HG03135 (cell line): ENCODE measurements at regions not wholly inside any gene's neighbourhood (a gene's known extent, or its start where the extent isn't known, plus 50 kb on each side); places are given as distances from the start of the nearest gene placed in this dataset.

Experiments
- ATAC-seq: cut with Tn5 transposase; IDR thresholded peaks from one replicate; pipeline ENCODE4 v1.9.1; 2021; ENCODE audit warnings: mild to moderate bottlenecking, moderate library complexity; ENCODE audit not compliant: unreplicated experiment

DNA sequence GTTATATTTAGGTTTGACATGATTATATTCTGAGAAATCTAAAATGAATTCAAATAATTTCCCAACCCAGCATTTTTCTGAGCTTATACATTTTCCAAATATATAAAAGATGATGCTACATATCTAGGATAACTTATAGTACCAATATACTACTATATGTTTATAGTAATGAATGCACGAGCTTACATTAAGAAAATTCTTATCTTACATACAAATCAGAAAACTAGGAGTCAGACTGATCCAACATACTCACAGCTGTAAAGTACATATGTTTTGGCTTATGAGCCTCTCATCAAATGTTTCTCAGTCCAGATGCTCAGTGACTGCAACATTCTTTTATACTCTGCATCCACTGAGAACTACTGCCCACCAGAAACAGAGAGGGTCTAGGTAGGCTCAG lies 491.3 kb upstream of the KLF12 start:
- no peak for ATAC-seq

- ATAC-seq = no peak
These were observed 489.6 kb upstream of the KLF12 start for GRCh38 chr13:74623761-74624160.

DNA sequence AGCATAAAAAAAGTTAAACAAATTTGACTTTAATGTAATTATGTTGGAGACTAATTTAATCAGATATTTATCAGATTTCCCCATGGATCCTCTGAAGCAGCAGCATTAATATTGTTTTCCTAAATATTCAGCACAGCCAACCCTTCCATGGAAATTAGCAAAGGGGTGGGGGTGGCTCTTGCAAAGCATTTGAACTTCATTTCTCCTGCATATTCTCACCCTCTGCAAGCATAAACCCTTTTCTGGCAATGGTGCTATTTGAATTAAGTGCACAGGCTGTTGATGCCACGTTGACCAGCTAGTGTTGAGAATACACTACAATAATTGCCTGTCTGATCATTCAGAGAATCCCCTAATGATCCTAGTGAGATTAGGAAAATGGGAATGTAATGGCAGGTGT lies 488.1 kb upstream of the KLF12 start:
- ATAC-seq = no peak

DNA sequence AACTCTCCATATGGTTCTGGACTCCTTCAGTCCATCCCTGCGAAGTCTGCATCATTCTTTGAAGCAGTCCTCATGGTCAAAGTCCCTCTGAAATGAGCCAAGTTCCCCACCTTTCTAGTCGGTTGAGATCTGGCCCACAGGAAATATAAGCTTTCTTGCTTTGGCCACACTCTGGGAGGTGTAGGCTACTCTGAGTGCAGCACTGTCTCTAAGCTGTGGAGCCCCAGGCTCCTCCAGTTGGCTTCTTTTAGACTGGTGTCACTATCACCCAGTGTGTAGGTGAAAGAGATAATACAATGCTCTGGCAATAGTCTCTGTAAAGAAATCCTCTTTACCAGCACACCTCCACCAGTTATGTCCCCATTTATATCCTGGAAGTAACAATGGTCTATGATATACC lies 486.5 kb upstream of the KLF12 start:
- no peak for ATAC-seq

DNA sequence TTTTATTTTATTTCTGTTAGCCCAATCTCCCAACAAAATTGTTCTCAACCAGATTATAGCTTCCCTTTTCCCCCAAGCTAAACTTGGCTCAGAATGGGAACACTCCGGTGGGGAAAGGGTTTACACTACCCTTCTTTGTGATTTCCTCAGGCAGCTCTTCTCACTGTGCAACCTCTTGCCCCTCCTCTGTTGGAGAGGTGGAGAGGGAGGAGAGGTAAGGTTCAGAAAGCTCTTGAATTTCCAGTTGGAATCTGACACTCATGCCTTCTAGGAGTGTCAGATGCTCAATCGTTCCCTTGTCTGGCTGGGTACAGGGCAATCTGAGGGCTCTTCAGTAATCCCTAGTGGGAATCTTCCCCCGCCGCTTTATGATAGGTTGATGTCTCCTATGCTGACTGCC lies 486.1 kb upstream of the KLF12 start:
- no peak for ATAC-seq

DNA sequence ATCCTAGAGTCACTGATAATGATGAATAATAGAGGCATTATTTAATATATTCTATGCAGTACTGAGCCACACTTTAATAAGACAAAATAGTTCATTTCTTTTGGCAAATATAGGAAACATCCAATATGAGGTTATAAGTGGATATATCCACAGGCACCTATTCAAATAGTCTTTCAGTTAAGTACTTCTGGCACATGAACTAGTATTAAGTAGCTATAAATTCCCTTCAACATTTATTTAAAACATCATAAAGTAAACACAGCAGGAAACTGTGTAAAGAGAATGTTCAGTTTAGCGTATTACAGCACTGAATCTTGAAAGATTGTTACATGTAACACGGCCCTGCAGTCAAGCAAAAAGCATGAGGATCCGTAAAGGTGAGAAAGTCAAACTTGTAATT lies 463.3 kb upstream of the KLF12 start:
- no peak for ATAC-seq

- no peak for ATAC-seq
These were observed 462.5 kb upstream of the KLF12 start for GRCh38 chr13:74596691-74597090.

DNA sequence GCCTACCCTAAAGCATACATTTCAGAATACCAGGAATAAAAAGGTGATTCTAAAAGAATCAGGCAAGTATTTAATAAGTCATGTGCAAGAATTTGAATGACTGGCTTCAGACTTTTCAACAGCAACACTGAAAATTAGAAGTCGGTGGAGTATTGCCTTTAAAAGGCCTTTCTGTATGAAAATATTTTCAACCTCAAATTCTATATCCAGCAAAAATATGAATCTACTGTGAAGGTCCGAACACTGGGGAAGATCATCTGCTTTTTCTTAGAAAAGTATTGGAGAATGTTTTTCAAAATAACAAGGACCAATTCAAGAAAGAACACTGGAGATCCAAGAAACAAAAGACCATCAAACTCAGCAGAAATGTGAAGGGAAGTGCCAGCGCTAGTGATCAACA lies 459.5 kb upstream of the KLF12 start:
- ATAC-seq = no peak

DNA sequence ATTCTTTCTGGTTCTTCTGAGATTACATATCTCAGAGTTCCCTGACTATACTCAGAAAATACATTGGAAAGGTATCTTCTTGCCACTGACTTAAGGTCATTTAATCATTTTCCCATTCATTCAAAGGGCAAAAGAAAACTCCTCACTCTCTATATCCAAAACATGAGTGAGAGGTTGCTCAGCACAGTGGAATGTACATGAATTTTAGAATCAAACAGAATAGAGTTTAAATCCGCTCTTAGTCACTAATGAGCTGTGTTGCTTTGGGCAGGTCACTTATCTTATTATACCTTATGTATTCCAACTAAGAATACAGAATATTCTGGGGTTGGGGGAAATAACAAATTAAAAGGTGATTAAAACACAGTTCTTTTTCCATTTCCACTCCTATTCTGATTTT lies 452.6 kb upstream of the KLF12 start:
- ATAC-seq = no peak

- no peak for ATAC-seq
These were observed 442.2 kb upstream of the KLF12 start for GRCh38 chr13:74576420-74576819.

- ATAC-seq = no peak
These were observed 441.5 kb upstream of the KLF12 start for GRCh38 chr13:74575729-74576125.

GRCh38 chr13:74574964-74575728 lies 440.9 kb upstream of the KLF12 start:
- ATAC-seq = no peak

DNA sequence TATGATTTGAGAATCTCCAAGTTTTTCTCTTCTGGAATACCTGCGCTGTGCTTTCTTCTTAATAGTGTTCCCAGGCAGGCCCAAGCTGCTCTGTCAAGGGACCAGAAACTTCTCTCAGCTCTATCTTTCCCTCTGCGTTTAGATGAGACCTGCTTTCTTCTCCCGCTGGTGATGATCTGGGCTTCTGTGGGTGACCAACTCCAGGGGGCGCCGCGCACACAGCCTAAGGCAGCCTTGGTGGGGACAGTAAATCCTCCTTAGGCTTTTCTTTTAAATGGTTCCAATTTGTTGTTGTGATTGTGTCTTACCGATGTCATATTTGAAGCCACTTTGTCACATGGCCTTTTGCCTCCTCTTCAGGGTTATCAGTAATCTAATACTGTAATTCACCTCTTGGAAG lies 439.4 kb upstream of the KLF12 start:
- ATAC-seq = no peak

DNA sequence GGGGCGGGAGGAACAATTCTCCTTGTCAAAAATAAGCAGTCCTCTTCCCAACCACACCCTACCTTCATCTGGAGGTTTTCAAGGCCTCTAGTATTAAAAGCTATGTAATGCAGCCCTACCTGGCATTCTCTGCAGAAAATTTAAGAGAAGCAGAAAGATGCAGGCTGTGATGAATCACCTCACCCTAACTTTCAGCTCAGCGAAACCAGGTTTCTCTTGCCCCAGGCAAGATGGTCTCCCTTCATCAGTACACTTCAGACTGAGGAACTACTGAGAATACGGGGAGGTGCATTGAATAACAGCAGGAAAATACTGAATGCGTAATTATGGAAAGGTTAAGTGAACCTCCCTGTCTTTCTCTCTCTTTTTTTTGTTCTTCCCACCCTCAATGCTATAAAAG lies 437.6 kb upstream of the KLF12 start:
- no peak for ATAC-seq

DNA sequence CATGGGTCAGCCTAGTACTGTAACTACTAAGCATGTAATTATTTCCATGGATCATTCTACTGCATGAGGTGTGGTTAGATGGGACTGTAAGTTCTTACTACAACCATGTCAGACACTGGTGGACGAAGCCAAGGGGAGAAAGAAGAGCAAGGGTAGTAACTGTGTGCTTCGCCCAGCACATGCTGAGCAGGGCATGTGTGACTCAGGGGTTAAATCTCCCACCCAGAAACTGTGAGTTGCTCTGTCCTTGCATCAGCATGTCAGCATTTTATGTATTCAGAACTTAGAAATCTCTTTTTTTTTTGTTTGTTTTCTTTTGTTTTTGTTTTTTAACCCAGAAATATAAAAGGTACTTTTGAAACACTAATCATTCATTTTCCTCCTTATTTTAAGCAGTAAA lies 436.6 kb upstream of the KLF12 start:
- no peak for ATAC-seq

DNA sequence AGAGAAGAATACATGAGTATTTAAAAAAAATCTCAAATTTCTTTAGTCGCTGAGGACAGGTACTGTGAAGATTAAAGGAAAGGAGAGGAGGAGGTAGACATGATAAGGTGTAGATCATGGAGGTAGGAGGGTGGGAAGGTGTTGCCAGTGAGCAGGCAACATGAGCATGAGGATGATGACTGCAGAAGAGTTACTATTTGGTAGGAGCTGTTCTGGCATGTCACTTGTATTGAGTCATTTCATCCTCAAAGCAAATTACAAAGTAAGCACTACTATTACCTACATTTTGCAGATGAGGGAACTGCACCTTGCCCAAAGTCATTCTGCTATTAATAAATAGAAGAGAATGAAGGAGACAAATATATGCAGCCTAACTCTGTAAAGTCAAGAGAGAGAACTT lies 435.8 kb upstream of the KLF12 start:
- no peak for ATAC-seq

DNA sequence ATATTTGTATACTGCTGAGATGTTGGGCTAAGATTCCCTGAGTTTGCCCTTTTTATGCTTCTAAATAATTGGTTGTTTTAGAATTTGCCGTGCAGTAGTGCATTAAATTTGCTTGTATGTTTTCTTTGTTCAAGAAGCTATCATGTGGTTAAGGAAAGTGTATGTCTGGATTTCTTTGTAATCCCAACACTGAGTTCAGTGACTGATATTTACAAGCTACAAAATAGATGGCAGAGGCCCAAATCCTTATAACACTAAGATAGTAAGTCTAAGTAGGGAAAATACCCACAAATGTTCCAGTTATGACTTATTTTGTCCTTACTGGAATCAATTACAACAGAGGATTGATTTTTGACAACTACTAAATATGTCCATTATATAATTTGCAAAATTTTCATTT lies 435.0 kb upstream of the KLF12 start:
- ATAC-seq = no peak

GRCh38 chr13:74567485-74567884 lies 433.3 kb upstream of the KLF12 start:
- no peak for ATAC-seq

GRCh38 chr13:74562381-74562780 lies 428.2 kb upstream of the KLF12 start:
- no peak for ATAC-seq

DNA sequence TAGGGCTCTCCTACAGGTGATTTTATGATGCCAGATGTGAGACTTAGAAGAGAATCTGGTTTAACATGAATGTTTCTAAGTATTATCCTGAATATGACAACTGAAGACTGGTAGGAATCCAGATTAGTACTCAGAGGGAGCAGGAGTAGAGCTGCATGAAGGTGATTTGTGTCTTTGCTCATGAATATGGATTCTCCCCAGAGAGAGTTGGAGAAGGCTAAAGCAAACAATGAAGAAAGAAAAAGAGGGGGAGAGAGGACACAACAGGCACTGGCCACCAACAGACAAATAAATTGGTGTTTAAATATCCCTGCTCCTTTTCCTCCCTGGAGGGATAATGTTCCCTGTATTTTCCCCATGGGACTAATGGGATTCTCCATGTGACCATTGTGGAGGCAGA lies 427.0 kb upstream of the KLF12 start:
- ATAC-seq = no peak

DNA sequence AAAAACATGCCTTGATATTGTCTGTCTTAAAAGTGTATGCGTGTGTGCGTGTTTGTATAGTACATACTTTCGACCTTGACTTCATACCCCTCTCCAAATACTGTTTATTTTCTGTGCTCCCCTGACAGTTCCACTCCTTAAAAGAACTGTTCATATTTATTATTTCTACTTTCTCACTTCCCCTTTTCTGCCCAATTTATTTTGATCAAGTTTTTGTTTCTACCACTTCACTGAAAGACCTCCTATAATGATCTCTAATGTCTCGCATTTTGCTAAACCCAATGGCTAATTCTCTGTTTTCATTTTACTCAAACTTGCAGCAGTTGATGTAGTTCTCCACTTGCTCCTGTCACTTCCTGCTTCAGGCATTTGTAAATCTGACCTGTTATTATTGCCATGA lies 426.1 kb upstream of the KLF12 start:
- peak; percentile 89 for ATAC-seq

GRCh38 chr13:74557870-74558269 lies 423.7 kb upstream of the KLF12 start:
- no peak for ATAC-seq

DNA sequence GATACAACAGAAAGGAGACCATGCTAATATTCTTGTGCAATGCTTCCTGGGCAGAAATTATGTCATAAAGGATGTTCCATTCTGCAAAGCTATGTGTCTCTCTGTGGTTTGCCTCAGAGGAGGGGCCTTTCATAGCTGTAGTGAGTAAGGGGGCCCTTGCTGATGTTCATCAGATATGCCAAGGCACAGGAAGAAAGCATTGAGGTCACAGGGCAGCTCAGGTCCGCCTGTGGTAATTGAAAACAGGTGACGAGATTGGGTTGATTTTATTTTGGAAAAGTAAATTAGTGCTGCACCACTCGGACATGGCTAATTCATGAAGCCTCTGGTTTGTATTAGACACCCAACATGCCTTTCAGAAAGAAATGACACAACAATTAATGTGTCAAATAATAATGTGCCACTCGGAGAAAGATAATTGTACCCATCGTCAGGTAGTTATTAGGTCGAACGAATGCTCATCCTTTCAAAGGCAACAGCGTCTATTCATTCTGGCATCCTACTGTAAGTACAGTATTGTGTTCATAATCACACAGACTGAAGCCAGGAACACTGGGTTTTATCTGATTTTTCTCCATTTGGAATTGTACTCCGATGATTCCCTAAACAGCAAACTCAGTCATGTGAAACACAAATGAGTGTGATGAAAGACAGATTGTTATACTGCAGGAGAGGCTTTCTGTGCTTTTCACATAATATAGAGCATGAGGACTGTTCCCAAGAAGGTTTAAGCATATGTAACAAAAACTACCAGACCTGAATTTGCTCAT lies 421.6 kb upstream of the KLF12 start:
- no peak for ATAC-seq
